H1 (cell line): ENCODE measurements at regions not wholly inside any gene's neighbourhood (a gene's known extent, or its start where the extent isn't known, plus 50 kb on each side); places are given as distances from the start of the nearest gene placed in this dataset.

Experiments
- CTCF ChIA-PET: fragments of 300-600 bp; sonication (Branson Sonifier 250); formaldehyde crosslinking; loops from one replicate; lab custom pipeline; 2021; ENCODE audit not compliant: partially characterized antibody; lab: Charles Lee
- POLR2A ChIA-PET: fragments of 300-600 bp; sonication (Branson Sonifier 250); formaldehyde crosslinking; loops from one replicate; lab custom pipeline; 2021; ENCODE audit warnings: inconsistent platforms; ENCODE audit not compliant: partially characterized antibody; lab: Charles Lee
- DNase-seq, 2 experiments: peaks; one replicate each; pipeline versions ENCODE4 v3.0.0 to v3.0.0-alpha.2; 2010 to 2022; ENCODE audit warnings: low spot score in 2 of 2, low read depth in 1 of 2, mixed read lengths in 1 of 2
- FAIRE-seq: peaks from 2 replicates; lab custom pipeline; 2011; peaks lifted over from hg19 to GRCh38; lab: Jason Lieb, UNC
- H2AFZ ChIP-seq: 2 replicates; pipeline ENCODE4 v1.8.1; 2012; ENCODE audit warnings: low read length, inconsistent platforms
- H2AK5ac ChIP-seq: 2 replicates; pipeline ENCODE4 v1.6.1; 2013; ENCODE audit warnings: low read depth, low read length
- H2BK120ac ChIP-seq: replicated peaks from 2 replicates; pipeline ENCODE3; 2013; ENCODE audit warnings: low read depth, low read length, inconsistent platforms
- H2BK12ac ChIP-seq: 2 replicates; pipeline ENCODE4 v1.6.1; 2013; ENCODE audit warnings: low read depth, low read length
- H2BK15ac ChIP-seq: 2 replicates; pipeline ENCODE4 v1.6.1; 2013; ENCODE audit warnings: low read length
- H2BK20ac ChIP-seq: 2 replicates; pipeline ENCODE4 v1.6.1; 2013; ENCODE audit warnings: low read length
- H2BK5ac ChIP-seq: 2 replicates; pipeline ENCODE4 v1.6.1; 2013; ENCODE audit warnings: low read depth, low read length
- H3K14ac ChIP-seq: 2 replicates; pipeline ENCODE4 v1.6.1; 2013; ENCODE audit warnings: inconsistent platforms; ENCODE audit not compliant: insufficient read length
- H3K18ac ChIP-seq: 2 replicates; pipeline ENCODE4 v1.6.1; 2013; ENCODE audit warnings: low read length; ENCODE audit errors: extremely low read depth
- H3K23ac ChIP-seq: 2 replicates; pipeline ENCODE4 v1.6.1; 2013; ENCODE audit warnings: inconsistent platforms; ENCODE audit not compliant: insufficient read length
- H3K23me2 ChIP-seq: 2 replicates; pipeline ENCODE4 v1.6.1; 2013; ENCODE audit warnings: low read depth, low read length
- H3K27ac ChIP-seq: 2 replicates; pipeline ENCODE4 v1.6.1; 2011; ENCODE audit warnings: low read depth, low read length, inconsistent platforms
- H3K27me3 ChIP-seq, 4 experiments: replicated peaks in 1 of 4; 1 replicate in 1 of 4; 2 replicates in 3 of 4; pipeline versions ENCODE4 v1.6.1 to v1.8.1; 2011 to 2013; ENCODE audit warnings: low read length in 3 of 4, mild to moderate bottlenecking in 3 of 4, inconsistent platforms in 2 of 4, mixed read lengths in 2 of 4, moderate library complexity in 1 of 4; ENCODE audit not compliant: control insufficient read depth in 3 of 4, insufficient read depth in 3 of 4; ENCODE audit errors: extremely low read depth in 1 of 4
- H3K36me3 ChIP-seq, 4 experiments: 2 replicates each; pipeline versions ENCODE4 v1.6.1 to v1.8.1; 2011 to 2013; ENCODE audit warnings: mild to moderate bottlenecking in 4 of 4, low read length in 3 of 4, moderate library complexity in 2 of 4, control low read depth in 1 of 4, inconsistent platforms in 1 of 4; ENCODE audit not compliant: insufficient read depth in 4 of 4, control insufficient read depth in 2 of 4
- H3K4ac ChIP-seq: replicated peaks from 2 replicates; pipeline ENCODE3; 2013; ENCODE audit warnings: low read length, low read depth, mixed read lengths, inconsistent platforms; ENCODE audit not compliant: insufficient read length
- H3K4me1 ChIP-seq, 4 experiments: replicated peaks in 1 of 4; 1 replicate in 1 of 4; 2 replicates in 3 of 4; pipeline versions ENCODE4 v1.6.1 to v1.8.1; 2011 to 2013; ENCODE audit warnings: low read length in 3 of 4, inconsistent platforms in 2 of 4, mixed read lengths in 1 of 4; ENCODE audit not compliant: insufficient read depth in 4 of 4, control insufficient read depth in 3 of 4
- H3K4me2 ChIP-seq, 2 experiments: 2 replicates each; pipeline versions ENCODE4 v1.6.1 to v1.8.1; 2011 to 2013; ENCODE audit warnings: low read depth in 2 of 2, low read length in 2 of 2, control low read depth in 1 of 2, inconsistent platforms in 1 of 2, mild to moderate bottlenecking in 1 of 2; ENCODE audit not compliant: insufficient read depth in 1 of 2
- H3K4me3 ChIP-seq, 4 experiments: fragments of 200-600, 300-600 bp in 1 of 4; sonication (generic), shearing (Covaris generic), sonication (Bioruptor Twin) in 1 of 4; 2 replicates each; pipeline versions ENCODE4 v1.5.1 to v1.8.1; 2011 to 2016; ENCODE audit warnings: low read length in 4 of 4, low read depth in 3 of 4, control low read depth in 2 of 4, inconsistent platforms in 2 of 4, mild to moderate bottlenecking in 2 of 4, mixed read lengths in 1 of 4, moderate library complexity in 1 of 4; ENCODE audit not compliant: insufficient read depth in 2 of 4; ENCODE audit errors: extremely low read depth in 1 of 4
- H3K56ac ChIP-seq: replicated peaks from 2 replicates; pipeline ENCODE3; 2013; ENCODE audit warnings: low read depth, mild to moderate bottlenecking, mixed read lengths, low read length, inconsistent platforms; ENCODE audit not compliant: insufficient read length
- H3K79me1 ChIP-seq: 2 replicates; pipeline ENCODE4 v1.6.1; 2013; ENCODE audit warnings: low read depth, low read length, control low read depth
- H3K79me2 ChIP-seq, 2 experiments: 2 replicates each; pipeline versions ENCODE4 v1.6.1 to v1.8.1; 2012 to 2013; ENCODE audit warnings: low read length in 2 of 2, mild to moderate bottlenecking in 2 of 2, inconsistent platforms in 1 of 2; ENCODE audit not compliant: insufficient read depth in 2 of 2, control insufficient read depth in 1 of 2
- H3K9ac ChIP-seq, 4 experiments: replicated peaks in 1 of 4; 1 replicate in 1 of 4; 2 replicates in 3 of 4; pipeline versions ENCODE4 v1.6.1 to v1.8.1; 2011 to 2013; ENCODE audit warnings: low read depth in 3 of 4, low read length in 3 of 4, control low read depth in 2 of 4, mild to moderate bottlenecking in 2 of 4, moderate library complexity in 2 of 4, inconsistent platforms in 1 of 4; ENCODE audit errors: extremely low read depth in 1 of 4
- H3K9me3 ChIP-seq, 2 experiments: 2 replicates each; pipeline versions ENCODE4 v1.6.1 to v1.8.1; 2012 to 2013; ENCODE audit warnings: mild to moderate bottlenecking in 2 of 2, moderate library complexity in 2 of 2, control low read depth in 1 of 2, inconsistent platforms in 1 of 2, low read depth in 1 of 2, low read length in 1 of 2, mixed read lengths in 1 of 2; ENCODE audit not compliant: insufficient read depth in 2 of 2
- H4K20me1 ChIP-seq, 2 experiments: replicated peaks in 1 of 2; 2 replicates each; pipeline versions ENCODE3 to v1.8.1; 2011 to 2013; ENCODE audit warnings: inconsistent platforms in 2 of 2, low read length in 2 of 2, mild to moderate bottlenecking in 1 of 2; ENCODE audit not compliant: insufficient read depth in 2 of 2, control insufficient read depth in 1 of 2
- H4K5ac ChIP-seq: 2 replicates; pipeline ENCODE4 v1.6.1; 2013; ENCODE audit warnings: low read length, low read depth, mixed read lengths, inconsistent platforms; ENCODE audit not compliant: insufficient read length
- H4K8ac ChIP-seq: 2 replicates; pipeline ENCODE4 v1.8.0; 2013; ENCODE audit warnings: mild to moderate bottlenecking, moderate library complexity, low read length, inconsistent platforms; ENCODE audit not compliant: insufficient read depth; ENCODE audit errors: extremely low read depth
- H4K91ac ChIP-seq: replicated peaks from 2 replicates; pipeline ENCODE3; 2013; ENCODE audit warnings: low read length, mixed read lengths, inconsistent platforms; ENCODE audit not compliant: insufficient read length
- KDM5A ChIP-seq: fragments of 200-600 bp; IDR thresholded peaks from 2 replicates; pipeline ENCODE4 v1.7.1; 2012; ENCODE audit warnings: mild to moderate bottlenecking, low read length, inconsistent platforms, mixed read lengths
- RNF2 ChIP-seq: fragments of 200-900, 300-1000 bp; sonication (generic); IDR thresholded peaks from 2 replicates; pipeline ENCODE4 v1.7.1; 2016; ENCODE audit warnings: borderline replicate concordance, low read depth, mild to moderate bottlenecking, antibody characterized with exemption, low read length; ENCODE audit not compliant: poor library complexity, severe bottlenecking; ENCODE audit errors: missing control alignments
- TCF12 ChIP-seq: IDR thresholded peaks from 2 replicates; pipeline ENCODE4 v1.6.1; 2011; ENCODE audit warnings: low read depth, mild to moderate bottlenecking, low read length
- WGBS, 2 experiments: shearing (Covaris generic) in 1 of 2; methylation state at CpG; one replicate each; pipeline versions ENCODE4 v1.1.6 to v1.1.7; 2013 to 2015; ENCODE audit warnings: low lambda C conversion rate in 2 of 2, mixed read lengths in 2 of 2, inconsistent platforms in 1 of 2, low coverage in 1 of 2, missing lambda C conversion rate in 1 of 2; ENCODE audit not compliant: insufficient replicate concordance in 2 of 2, insufficient coverage in 1 of 2, insufficient read length in 1 of 2; ENCODE audit errors: extremely low coverage in 1 of 2, missing lambda C conversion rate in 1 of 2; 5-methylcytosine and 5-hydroxymethylcytosine counted together

DNA sequence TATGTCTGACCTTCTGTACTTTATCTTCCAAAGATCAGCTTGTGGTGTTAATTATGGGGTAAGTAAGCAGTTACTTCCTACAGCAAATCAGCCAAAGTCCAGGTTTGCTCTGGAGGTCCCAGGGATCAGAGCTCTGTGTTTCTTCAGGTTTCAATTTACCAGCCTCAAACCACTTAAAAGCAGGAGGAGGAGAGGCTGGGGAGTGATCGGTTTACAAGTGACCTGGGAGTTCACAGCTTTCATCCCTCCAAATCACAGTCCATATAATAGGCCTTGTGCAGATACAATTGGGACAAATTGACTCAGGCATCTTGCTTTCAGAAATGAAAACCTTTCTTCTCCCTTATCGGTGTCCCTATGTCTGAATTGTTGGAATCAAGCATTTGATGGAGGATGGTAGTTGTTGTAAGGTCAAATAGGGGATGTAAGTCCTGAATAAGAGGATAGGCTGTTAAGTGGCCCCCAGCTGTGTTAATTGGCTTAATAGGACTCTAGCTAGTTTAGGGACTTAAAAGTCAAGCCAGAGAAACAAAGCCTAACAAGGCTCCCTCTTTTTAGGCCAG is 188.0 kb upstream of the NT5C1B start:
- Histone ChIP-seq H3K14ac (no peak overlapping the region), H2BK12ac (no peak overlapping the region), H3K18ac (no peak overlapping the region), H3K27ac (no peak overlapping the region), H4K91ac (no peak overlapping the region), H2AFZ (no peak overlapping the region), H2BK20ac (no peak overlapping the region), H3K4me3 (no peak overlapping the region), H3K4me2 (no peak overlapping the region), H3K9me3 (no peaks in the 10 kb centered on the region), H3K23ac (no peak overlapping the region), H3K9ac (no peak overlapping the region), H2AK5ac (no peak overlapping the region), H2BK5ac (no peak overlapping the region), H3K4me1 (no peaks in the 10 kb centered on the region), H4K8ac (no peak overlapping the region), H4K5ac (no peak overlapping the region), H3K56ac (no peak overlapping the region), H4K20me1 (no peaks in the 10 kb centered on the region), H2BK15ac (no peak overlapping the region), H3K23me2 (no peaks in the 10 kb centered on the region), H3K79me2 (no peaks in the 10 kb centered on the region), H2BK120ac (no peak overlapping the region), H3K36me3 (no peaks in the 10 kb centered on the region), H3K4ac (no peak overlapping the region), H3K79me1 (no peaks in the 10 kb centered on the region), H3K27me3 (peaks cover 11 to 40% (median 19%) of the 10 kb centered on the region in 4 experiments)
- 71% methylated on average over 2 of the region's 2 CpGs; no CpG with 5 or more reads in 1 of the 2 experiments for WGBS, 2 experiments
- FAIRE-seq (no peak), DNase-seq (no peak)
- CTCF ChIA-PET: interaction anchor here (0.6 to 1.9 kb wide), 4 partner anchors 26 to 854 kb away, joined by 3 to 6 read pairs (median 6); no protein-coding TSS in a partner anchor
- POLR2A ChIA-PET: no interaction called here
- TF ChIP-seq TCF12 (0 out of 2 replicates have a peak, but pooled peaks have one; percentile 68), RNF2 (no peak), KDM5A (no peak)
